GM18502 (cell line): ENCODE measurements at regions not wholly inside any gene's neighbourhood (a gene's known extent, or its start where the extent isn't known, plus 50 kb on each side); places are given as distances from the start of the nearest gene placed in this dataset.
A peak's percentile ranks its signal among the peaks of the same experiment; 100 is the strongest.

Experiments used
- ATAC-seq: cut with Tn5 transposase; IDR thresholded peaks from one replicate; pipeline ENCODE4 v1.9.1; 2021; ENCODE audit warnings: mild to moderate bottlenecking; ENCODE audit not compliant: unreplicated experiment, poor library complexity

DNA sequence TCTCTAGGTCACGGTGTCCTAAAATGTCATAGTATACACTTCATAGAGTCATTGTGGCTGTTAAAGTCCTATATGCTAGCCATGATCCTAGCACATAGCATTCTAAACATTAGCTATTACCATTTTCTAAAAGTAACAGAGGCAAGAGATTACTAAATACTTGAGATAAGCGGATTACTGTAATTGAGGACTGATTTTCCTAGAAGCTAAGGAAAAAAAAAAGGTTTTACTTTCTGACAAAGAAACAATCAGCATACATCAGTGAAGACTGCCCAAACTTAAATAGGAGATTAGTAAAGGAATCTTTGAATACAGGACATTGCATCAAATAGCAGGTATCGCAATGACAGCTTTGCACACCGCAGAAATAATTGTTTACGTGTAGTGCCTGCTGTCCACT, 91.3 kb upstream of the HNRNPU start:
- ATAC-seq: no peak

DNA sequence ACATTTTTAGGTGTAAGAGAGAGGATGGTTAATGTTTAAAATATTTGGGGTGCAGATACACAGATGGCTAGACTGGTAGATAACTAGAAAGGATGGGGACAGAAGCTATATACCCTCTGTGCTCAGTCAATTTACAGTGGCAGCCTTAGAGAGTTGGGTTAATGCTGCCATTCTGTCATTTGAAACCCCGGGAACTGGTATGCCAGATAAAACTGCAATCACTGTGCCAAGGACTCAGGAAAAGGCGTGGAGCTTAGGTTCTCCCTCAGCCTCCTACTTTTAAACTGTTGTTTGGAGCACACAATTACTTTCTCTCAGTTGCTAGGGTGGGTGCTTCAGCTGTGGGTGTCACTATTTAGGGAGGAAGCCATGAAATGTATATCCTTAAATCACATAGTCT, 90.0 kb upstream of the HNRNPU start:
- ATAC-seq: no peak

DNA sequence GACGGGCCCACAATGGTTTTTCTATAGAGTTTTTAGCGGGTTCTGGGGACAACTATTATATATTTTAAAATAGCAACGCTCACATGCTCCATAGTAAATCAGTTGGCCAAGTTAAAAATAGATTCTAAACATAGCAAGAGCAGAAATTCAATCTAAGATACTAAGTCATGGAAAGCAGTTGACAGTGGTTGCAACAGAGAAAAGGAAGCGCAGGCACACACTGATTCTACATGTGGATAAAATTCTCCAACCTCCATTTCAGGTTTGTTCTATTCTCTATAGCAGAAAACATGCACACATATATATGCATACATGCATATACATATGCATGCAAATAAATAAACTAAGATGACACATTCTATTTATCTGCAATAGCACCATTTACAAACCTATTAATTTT, 89.6 kb upstream of the HNRNPU start:
- ATAC-seq: no peak

DNA sequence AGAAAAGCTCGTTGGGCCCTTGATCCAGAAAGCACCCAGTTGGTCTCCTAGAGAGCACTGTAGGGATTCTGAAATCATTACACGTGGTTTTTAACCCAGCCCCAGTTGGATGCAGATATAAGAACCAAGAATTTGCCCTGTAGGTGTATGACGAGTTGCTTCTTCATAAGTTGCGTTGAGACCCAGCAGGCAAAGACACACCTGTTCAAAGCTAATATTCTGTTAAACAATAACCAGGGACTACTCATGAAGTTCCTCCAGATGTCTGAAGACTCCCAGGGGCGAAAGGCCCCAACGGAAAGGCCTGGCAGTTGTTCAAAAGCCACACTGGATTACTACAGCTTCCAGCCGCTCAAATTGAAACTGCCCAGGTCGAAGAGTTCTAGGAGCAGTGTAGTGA, 88.6 kb upstream of the HNRNPU start:
- ATAC-seq: peak; percentile 82

DNA sequence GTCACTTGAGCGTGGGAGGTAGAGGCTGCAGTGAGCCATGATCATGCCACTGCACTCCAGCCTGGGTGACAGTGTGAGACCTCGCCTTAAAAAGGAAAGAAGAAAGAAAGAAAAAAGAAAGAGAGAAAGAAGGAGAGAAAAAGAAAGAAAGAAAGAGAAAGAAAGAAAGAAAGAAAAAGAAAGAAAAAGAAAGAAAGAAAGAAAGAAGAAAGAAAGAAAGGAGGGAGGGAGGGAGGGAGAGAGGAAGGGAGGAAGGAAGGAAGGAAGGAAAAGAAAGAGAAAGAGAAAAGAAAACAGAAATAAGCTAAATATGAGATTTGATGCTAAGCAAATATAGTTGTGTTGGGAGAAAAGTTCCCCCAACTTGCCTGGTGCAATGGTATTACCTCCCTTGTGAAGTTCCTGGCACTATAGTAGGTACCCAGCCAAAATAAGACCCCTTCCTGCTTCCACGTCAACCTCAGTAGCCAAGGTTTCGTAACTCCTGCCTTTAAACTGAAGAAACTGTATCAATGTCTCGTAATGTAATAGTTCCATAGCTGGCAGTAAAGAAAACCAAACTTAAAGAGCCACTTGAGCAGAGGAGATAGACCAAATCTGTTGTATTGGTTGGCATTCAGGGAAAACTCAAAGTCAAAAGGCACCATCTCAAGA, 88.1 kb upstream of the HNRNPU start:
- ATAC-seq: no peak

DNA sequence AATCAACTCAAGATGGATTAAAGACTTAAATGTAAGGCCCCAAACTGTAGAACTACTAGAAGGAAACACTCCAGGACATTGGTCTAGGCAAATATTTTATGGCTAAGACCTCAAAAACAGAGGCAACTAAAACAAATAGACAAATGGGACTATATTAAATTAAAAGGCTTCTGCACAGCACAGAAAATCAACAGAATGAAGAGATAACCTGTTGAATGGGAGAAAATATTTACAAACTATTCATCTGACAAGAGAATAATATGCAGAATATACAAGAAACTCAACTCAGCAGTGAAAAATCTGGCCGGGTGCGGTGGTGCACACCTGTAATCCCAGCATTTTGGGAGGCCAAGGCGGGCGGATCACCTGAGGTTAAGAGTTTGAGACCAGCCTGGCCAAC, 84.1 kb upstream of the HNRNPU start:
- no peak for ATAC-seq

DNA sequence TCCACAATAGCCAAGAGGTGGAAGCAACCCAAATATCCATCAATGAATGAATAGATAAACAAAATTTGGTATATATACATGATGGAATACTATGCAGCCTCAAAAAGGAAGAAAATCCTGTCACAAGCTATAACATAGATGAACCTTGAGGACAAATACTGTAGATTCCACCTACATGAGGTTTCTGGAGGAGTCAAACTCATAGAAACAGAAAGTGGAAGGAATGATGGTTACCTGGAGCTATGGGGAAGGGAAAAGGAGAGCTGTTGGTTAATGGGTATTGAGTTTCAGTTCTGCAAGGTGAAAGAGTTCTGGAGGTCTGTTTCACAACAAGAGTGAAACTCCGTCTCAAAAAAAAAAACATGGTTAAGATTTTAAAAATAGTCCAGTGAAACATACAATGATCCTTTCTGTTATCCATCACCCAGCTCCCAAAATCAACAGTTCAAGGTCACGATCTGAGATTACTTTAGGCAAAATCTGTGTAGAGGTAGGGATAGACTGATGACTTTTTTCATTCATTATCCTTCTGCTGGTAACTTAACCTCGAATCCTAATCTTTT, 80.8 kb upstream of the HNRNPU start:
- ATAC-seq: peak; percentile 88

DNA sequence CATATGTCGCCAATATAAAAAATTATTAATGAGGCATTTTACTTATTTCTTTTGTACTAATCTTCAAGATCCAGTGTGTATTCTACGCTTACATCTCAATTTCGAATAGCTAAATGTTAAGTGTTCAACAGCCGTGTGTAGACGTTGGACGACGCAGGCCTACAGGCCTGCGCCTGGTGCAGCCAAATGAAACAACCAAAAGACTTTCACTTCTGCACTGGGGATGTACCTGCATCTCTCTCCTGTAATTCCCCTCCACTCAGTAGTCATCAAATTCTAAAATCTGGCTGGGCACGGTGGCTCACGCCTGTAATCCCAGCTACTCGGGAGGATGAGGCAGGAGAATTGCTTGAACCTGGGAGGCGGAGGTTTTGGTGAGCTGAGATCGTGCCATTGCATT, 76.8 kb upstream of the HNRNPU start:
- peak; percentile 80 for ATAC-seq

DNA sequence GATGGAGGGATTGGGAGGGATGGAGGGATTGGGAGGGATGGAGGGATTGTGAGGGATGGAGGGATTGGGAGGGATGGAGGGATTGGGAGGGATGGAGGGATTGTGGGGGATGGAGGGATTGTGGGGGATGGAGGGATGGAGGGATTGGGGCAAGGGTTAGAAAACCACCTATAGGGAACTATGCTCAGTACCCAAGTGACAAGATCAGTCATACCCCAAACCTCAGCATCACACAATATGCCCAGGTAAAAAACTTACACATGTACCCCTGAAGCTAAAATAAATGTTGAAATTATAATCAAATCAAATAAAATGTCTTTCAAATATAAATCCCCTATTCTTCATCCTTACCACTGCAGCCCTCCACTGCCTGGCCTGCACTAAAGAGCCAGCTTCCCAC, 72.8 kb upstream of the HNRNPU start:
- no peak for ATAC-seq

DNA sequence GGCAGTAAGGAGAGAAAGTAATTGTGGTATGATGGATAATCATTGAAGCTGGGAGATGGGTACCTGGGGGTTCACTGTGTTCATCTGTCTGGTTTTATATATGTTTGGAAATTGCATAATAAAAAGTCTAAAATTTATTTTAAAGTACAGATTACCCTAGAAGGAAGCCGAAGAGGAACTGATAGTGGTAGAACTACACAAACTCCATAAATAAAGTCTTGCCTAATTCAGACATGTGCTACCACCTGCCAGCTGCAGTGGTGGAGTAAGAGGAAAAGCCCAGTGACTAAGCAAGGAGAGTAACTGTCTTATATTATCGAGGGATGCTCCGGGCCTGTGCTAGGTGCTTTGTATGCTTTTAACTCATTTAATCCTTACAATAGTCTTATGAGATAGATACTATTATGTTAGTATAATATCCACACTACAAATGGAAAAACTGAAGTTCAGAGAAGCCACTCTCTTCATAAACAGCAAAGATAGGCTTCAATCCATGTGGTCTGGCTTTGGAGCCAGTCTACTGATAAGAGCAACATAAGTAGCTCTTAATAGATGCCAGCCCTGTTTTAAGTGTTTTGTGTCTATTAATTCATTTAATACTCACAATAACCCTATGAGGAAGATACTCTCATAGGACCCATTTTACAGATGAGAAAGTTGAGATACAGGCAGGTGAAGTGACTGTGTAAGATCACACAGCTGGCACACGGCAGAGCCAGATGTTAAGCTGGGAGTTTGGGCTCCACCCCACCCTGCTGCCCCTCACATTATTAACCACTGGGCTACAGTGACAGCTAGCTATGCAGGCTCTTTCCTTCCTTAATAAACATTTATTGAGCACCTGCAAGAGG, 56.8 kb upstream of the HNRNPU start:
- ATAC-seq: peak; percentile 71

DNA sequence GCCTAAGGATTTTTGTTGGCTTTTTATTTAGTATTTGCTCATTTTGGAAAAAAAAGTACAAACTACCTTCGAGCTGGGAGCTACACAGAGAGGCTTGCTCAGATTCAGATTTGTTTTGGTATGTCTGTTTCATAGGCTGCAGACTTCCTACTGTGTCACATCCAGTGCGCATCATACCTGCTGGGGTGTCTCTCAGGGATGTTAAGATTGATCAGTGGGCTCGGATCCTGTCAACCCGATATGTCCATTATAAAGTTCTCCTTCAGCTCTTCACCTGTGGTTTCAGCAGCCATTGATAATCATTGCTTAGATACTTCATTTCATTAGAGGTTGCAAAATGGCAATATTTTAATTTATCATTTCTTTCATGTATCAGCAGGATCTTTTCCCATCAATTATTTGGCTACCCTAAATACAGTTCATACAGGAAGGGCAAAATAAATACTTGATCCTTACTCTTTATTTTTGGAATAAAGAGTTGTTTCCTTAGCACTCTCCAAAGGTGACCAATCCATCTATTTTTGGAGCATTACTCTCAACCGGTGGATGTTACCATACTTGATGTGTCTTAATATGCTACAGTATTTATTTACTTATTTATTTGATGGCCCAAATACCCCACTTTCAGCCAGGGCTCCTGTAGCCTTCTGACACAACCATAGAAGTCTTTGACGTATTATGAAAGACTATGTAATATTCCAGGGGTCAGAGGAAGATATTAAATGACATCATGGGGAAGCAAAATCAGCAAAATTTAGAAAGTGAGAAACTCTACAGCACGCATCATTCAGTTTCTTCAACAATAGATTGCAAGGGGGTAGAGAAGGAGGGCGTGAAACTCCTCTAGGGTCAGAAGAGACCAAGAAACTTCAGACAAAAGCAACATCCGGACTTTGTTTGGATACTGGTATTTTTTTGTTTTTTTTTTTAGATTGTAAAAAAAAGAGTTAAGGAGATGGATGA, 55.3 kb upstream of the HNRNPU start:
- ATAC-seq: peak; percentile 40

DNA sequence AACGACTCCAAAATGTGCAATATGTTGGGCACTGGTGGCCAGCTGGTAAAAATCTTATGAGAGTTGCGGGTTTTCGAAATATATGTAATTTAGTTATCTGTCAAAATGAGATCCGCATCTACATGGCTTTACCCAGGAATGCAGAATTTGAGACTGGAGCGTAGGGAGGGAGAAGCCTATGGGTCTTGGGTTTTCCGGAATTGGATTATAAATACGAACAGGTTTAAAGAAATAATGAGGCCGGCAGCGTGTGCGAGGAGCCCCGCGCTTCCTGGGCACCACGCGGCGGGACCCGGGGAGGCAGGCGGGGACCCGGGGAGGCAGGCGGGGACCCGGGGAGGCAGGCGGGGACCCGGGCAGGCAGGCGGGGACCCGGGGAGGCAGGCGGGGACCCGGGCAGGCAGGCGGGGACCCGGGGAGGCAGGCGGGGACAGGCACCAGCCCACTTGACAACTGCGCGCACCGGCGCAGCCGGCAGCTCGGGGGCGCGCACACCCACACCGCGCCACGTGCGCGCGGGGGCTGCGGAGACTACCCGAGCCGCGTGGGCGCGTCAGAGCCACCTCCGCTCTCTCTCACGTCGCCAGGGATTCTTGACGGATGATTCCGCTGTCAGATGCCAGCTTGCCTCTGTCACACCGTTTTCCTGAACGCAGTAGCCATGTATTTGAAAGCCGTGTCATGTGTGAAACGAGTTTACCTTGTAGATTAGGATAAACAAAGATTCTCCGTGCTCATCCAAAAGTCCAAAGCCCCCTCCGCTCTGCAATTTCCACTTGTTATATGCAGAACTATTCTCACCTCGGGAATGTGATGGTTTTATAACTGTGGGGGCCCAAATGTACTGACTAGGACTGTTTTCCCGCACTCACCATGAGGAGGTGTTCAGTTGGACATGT, 54.3 kb upstream of the HNRNPU start:
- ATAC-seq: peak; percentile 59

DNA sequence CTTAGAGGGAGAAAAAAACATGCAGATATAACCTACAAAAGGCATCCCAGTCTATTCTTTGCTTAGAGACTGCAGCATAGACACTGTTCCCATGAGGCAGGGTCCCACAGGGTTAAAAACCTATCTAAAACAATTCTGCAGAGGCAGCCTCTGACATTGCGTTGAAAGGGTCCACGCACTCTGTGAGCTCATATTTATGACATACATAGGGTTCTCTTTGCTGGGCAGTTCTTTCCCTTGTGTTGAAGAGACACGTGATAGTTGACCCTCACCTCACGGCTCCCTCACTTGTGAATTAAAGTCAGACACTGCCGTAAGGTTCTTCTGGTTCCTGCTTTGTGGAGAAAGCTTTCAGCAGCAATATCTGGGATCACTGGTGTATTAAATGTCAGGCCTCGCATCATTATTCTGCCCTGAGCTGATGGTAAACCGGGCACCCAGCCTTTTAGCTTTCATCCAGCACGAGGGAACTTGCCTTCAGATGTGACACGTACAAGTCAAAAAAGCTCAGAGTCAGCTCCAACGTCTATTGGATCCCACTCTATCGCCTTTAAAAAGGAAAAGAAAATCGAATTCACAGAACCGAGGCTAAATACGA, 52.8 kb upstream of the HNRNPU start:
- ATAC-seq: no peak

DNA sequence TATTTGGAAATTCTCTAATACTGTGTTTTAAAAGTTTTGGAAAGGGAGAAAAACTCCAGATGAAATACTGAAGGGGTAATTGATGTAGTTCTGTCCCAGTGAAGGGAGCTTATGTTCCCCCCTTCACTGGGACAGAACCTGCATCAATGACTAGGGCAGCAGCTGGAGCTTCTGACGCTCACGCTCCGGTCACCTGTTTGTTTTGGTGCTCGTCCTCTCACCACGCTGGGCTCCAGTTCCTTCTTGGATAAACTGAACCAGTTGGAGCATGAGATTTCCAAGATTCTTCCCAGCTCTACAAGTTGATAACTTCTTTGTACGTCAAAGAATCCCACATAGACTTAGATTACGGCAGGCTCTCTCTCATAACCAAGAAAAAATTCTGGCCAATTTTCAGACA, 51.4 kb upstream of the HNRNPU start:
- ATAC-seq: no peak

DNA sequence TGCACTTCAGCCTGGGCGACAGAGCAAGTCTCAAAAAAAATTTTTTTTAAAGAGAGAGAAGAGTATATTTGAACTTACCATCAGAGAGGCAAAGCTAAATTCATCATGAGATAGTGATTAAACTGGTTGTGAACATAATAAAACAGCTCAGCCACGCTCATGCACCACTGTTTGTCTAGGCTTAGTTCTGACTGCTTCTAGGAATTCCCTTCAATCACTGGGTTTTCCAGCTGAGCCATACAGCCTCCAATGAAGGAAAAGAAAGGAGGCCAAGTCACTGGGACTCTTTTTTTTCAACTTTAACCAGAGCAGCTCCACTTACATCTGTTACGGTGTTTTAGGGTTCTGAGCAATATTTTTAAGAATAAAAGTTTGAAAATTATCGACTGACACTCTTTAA, 50.4 kb upstream of the HNRNPU start:
- no peak for ATAC-seq
